Esophagus muscularis mucosa (tissue), 3 donors: ENCODE measurements at regions not wholly inside any gene's neighbourhood (a gene's known extent, or its start where the extent isn't known, plus 50 kb on each side); places are given as distances from the start of the nearest gene placed in this dataset.
"Not testable (repeated sequence)": the region's sequence is repeated elsewhere in the genome, so short reads cannot be mapped to it uniquely, and the experiment has no call there.

Experiments
- CTCF ChIP-seq, 3 experiments: fragments of 200-600 bp in 2 of 3; fragments of 450-650 bp in 1 of 3; sonication (generic) in 2 of 3; IDR thresholded peaks; one replicate each; pipeline ENCODE4 v1.5.1; 2017 to 2019; ENCODE audit warnings: antibody characterized with exemption in 3 of 3, mild to moderate bottlenecking in 2 of 3, moderate library complexity in 1 of 3
- EP300 ChIP-seq: sonication (generic); formaldehyde crosslinking; IDR thresholded peaks from one replicate; pipeline ENCODE4 v1.6.1; 2017; ENCODE audit warnings: antibody characterized with exemption

GRCh38 chrX:34230156-34230555 is 98.0 kb upstream of the FAM47A start:
- not testable (repeated sequence) for TF ChIP-seq EP300; CTCF (IDR thresholded peaks at IDR 0.05)
